ENCODE measurements at regions not wholly inside any gene's neighbourhood (a gene's known extent, or its start where the extent isn't known, plus 50 kb on each side); places are given as distances from the start of the nearest gene placed in this dataset.

GRCh38 chr4:167424341-167425256 lies 190.3 kb upstream of the SPOCK3 start:
- Mint-ChIP-seq H3K4me3 (no peak overlapping the region), H3K9me3 (no peaks in the 10 kb centered on the region), H3K27me3 (no peaks in the 10 kb centered on the region), H3K36me3 (no peaks in the 10 kb centered on the region), H3K4me1 (no peaks in the 10 kb centered on the region), H3K27ac (no peak overlapping the region)
- no peak for ATAC-seq (ENCODE audit: low read depth)
- DNase-seq (ENCODE audit: low spot score in 2 of 2): no peak

DNA sequence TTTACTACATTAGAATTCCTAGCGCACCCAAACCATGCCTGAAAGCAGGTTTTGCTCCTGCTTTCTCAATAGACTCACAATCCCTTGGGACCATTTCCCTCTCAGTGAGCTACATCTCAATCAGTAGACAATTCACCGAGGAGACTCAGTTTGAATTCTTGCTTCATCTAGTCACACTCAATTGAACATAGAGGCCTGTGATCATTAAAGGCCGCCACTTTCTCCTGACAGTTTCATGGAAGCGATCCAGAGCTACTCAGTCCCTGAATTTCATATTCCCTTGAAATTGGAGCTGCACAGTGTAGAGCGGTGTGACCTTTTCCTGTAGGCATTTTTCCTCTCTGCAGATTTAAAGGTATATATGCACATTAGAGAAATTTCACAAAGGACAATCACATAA lies 193.9 kb upstream of the SPOCK3 start:
- no peaks in the 10 kb centered on the region for H3K27me3 Mint-ChIP-seq
- no peak for ATAC-seq (ENCODE audit: low read depth)
- H3K4me1 Mint-ChIP-seq: no peaks in the 10 kb centered on the region
- no peaks in the 10 kb centered on the region for H3K36me3 Mint-ChIP-seq
- no peak for DNase-seq (ENCODE audit: low spot score in 2 of 2)
- no peak overlapping the region for H3K27ac Mint-ChIP-seq
- peaks cover 2% of the 10 kb centered on the region for H3K9me3 Mint-ChIP-seq
- H3K4me3 Mint-ChIP-seq: no peak overlapping the region

DNA sequence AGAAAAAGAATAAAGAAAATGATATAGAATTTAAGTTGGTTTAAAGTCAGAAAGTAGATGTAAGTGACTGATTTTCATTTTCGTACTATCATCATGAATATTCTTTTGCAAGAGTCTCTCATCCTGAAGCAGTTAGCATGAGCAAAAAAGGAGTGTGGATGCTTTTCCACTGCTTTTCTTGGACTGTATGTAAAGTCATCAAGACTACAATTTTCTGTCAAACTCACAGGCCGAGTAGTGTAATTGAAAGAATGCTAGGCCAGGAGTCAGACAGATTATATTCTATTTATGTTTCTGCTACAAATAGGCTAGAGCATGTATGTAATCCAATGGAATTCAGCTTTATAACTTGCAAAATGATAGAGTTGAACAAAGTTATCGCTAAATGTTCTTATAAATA lies 197.1 kb upstream of the SPOCK3 start:
- Mint-ChIP-seq H3K36me3 (no peaks in the 10 kb centered on the region), H3K9me3 (peaks cover 2% of the 10 kb centered on the region), H3K4me3 (no peak overlapping the region), H3K27ac (no peak overlapping the region), H3K27me3 (no peaks in the 10 kb centered on the region), H3K4me1 (no peaks in the 10 kb centered on the region)
- DNase-seq (ENCODE audit: low spot score in 2 of 2) (no peak), ATAC-seq (ENCODE audit: low read depth) (no peak)

- H3K4me3 Mint-ChIP-seq: no peak overlapping the region
- DNase-seq (ENCODE audit: low spot score in 2 of 2) (no peak), ATAC-seq (ENCODE audit: low read depth) (no peak)
- H3K9me3 Mint-ChIP-seq: peaks cover 5% of the 10 kb centered on the region
- H3K4me1 Mint-ChIP-seq: no peaks in the 10 kb centered on the region
- H3K27me3 Mint-ChIP-seq: no peaks in the 10 kb centered on the region
- no peak overlapping the region for H3K27ac Mint-ChIP-seq
- H3K36me3 Mint-ChIP-seq: no peaks in the 10 kb centered on the region
Observed at GRCh38 chr4:167435786-167436185, 201.5 kb upstream of the SPOCK3 start.

DNA sequence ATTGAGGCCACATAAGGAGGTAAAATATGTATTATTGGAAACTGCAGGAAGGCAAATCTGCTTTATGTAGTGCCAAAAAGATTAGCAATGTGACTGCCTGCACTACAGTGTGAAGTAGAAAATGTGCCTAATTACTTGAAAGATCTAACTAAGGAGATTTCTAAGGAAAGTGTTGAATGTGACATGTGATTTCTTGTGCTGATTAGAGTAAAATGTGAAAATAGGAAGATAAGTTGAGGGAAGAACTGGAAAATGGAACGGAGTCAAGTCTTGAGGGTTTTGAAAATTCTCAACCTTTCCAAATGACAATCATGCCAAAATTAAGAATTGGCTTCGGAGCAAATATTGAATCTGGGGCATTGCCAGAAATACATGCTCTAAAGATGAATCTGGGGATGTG lies 209.5 kb upstream of the SPOCK3 start:
- Mint-ChIP-seq H3K27ac (no peak overlapping the region), H3K27me3 (no peaks in the 10 kb centered on the region), H3K4me3 (no peak overlapping the region), H3K36me3 (no peaks in the 10 kb centered on the region), H3K4me1 (no peaks in the 10 kb centered on the region), H3K9me3 (peaks cover 4% of the 10 kb centered on the region)
- ATAC-seq (ENCODE audit: low read depth) (no peak), DNase-seq (ENCODE audit: low spot score in 2 of 2) (no peak)

DNA sequence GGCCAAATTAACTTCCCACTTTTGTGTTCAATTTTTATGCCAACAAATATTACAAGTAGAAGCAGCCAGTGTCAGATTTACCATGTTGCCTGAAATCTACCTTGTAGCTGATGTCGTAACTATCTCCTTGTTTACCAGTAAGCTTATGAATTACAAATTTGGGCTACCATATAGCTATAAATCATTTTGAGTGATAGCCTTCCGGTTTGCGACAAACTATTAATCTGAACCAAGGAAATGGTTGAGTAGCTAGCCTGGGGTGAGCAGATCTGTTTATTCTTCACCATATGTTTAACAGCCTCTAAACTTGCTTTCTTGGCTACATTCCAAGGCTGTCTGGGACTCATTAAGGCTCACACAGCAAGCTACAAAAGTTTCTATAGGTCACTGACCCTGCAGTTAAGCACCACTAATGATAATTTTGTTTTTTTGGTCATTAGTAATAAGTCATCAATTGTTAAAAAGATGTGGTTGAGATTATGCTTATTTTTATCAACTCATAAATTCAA lies 218.7 kb upstream of the SPOCK3 start:
- Mint-ChIP-seq H3K4me1 (no peaks in the 10 kb centered on the region), H3K27me3 (no peaks in the 10 kb centered on the region), H3K9me3 (peaks cover 4% of the 10 kb centered on the region), H3K4me3 (no peak overlapping the region), H3K36me3 (no peaks in the 10 kb centered on the region), H3K27ac (no peak overlapping the region)
- DNase-seq (ENCODE audit: low spot score in 2 of 2) (no peak), ATAC-seq (ENCODE audit: low read depth) (no peak)

- Mint-ChIP-seq H3K4me1 (no peaks in the 10 kb centered on the region), H3K27me3 (no peaks in the 10 kb centered on the region), H3K4me3 (no peak overlapping the region), H3K9me3 (peaks cover 3% of the 10 kb centered on the region), H3K36me3 (no peaks in the 10 kb centered on the region), H3K27ac (no peak overlapping the region)
- no peak for DNase-seq (ENCODE audit: low spot score in 2 of 2)
- ATAC-seq (ENCODE audit: low read depth): no peak
Observed at GRCh38 chr4:167456619-167457018, 222.3 kb upstream of the SPOCK3 start.

DNA sequence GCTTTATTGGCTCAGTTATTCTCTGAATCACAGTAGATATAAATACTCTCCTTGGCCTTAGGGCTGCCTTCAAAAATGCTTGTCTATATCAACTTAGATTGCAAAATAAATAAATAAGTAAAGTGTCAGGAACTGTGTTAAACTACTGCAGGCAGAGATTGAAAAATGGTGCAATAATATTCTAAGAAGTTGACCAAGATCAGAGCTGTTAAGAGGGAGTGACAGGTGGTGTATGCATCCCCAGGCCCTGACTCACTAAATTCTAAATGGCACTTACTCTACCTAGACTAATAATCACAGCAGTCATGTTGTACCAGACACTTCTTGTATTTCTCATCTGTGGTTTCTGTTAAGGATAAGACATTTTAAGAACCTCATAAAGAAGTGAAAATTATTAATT lies 235.1 kb upstream of the SPOCK3 start:
- Mint-ChIP-seq H3K9me3 (no peaks in the 10 kb centered on the region), H3K4me3 (no peak overlapping the region), H3K4me1 (no peaks in the 10 kb centered on the region), H3K36me3 (no peaks in the 10 kb centered on the region), H3K27ac (no peak overlapping the region), H3K27me3 (no peaks in the 10 kb centered on the region)
- DNase-seq (ENCODE audit: low spot score in 2 of 2): no peak
- ATAC-seq (ENCODE audit: low read depth): no peak

DNA sequence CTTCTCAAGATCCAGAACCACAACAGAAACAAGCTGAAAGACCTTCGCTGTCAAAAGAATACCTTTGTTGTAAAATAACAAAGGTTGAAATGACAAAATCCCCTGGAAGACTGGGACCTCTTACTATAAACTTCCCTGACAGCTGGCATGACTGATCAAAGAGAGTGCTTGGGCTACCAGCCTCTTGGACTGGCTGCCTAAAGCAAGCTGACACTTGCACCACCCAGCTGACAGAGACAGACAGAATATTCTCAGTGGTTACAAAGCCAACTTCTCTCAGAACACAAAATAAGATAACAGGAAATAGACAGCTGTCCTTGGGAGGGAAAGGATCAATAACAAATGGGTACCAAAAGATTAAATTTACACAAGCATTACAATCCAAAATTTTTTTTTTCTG lies 241.7 kb upstream of the SPOCK3 start:
- no peak overlapping the region for H3K4me3 Mint-ChIP-seq
- no peaks in the 10 kb centered on the region for H3K27me3 Mint-ChIP-seq
- peaks cover 3% of the 10 kb centered on the region for H3K9me3 Mint-ChIP-seq
- H3K27ac Mint-ChIP-seq: no peak overlapping the region
- ATAC-seq (ENCODE audit: low read depth) (no peak), DNase-seq (ENCODE audit: low spot score in 2 of 2) (no peak)
- H3K36me3 Mint-ChIP-seq: no peaks in the 10 kb centered on the region
- H3K4me1 Mint-ChIP-seq: no peaks in the 10 kb centered on the region

- DNase-seq (ENCODE audit: low spot score in 2 of 2): no peak
- H3K27me3 Mint-ChIP-seq: no peaks in the 10 kb centered on the region
- ATAC-seq (ENCODE audit: low read depth): no peak
- H3K4me3 Mint-ChIP-seq: no peak overlapping the region
- H3K36me3 Mint-ChIP-seq: no peaks in the 10 kb centered on the region
- H3K4me1 Mint-ChIP-seq: no peaks in the 10 kb centered on the region
- peaks cover 6% of the 10 kb centered on the region for H3K9me3 Mint-ChIP-seq
- no peak overlapping the region for H3K27ac Mint-ChIP-seq
Observed at GRCh38 chr4:167492007-167492406, 257.7 kb upstream of the SPOCK3 start.

- no peak for ATAC-seq (ENCODE audit: low read depth)
- Mint-ChIP-seq H3K27me3 (no peaks in the 10 kb centered on the region), H3K27ac (no peak overlapping the region), H3K36me3 (no peaks in the 10 kb centered on the region), H3K4me1 (no peaks in the 10 kb centered on the region), H3K9me3 (peaks cover 7% of the 10 kb centered on the region), H3K4me3 (no peak overlapping the region)
- DNase-seq (ENCODE audit: low spot score in 2 of 2): no peak
Observed at GRCh38 chr4:167509551-167509950, 275.3 kb upstream of the SPOCK3 start.

DNA sequence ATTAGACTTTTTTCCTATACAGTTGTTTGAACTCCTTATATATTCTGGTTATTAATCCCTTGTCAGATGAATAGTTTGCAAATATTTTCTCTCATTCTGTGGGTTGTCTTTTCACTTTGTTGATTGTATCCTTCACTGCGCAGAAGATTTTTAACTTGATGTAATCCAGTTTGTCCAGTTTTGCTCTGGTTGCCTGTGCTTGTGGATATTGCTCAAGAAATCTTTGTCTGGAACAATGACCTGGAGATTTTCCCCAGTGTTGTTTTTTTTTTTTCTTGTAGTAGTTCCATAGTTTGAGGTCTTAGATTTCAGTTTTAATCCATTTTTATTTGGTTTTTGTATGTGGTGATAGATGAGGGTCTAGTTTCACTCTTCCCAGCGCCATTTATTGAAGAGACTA lies 289.8 kb upstream of the SPOCK3 start:
- no peak for ATAC-seq (ENCODE audit: low read depth)
- H3K4me1 Mint-ChIP-seq: no peaks in the 10 kb centered on the region
- H3K27ac Mint-ChIP-seq: no peak overlapping the region
- H3K36me3 Mint-ChIP-seq: no peaks in the 10 kb centered on the region
- no peak overlapping the region for H3K4me3 Mint-ChIP-seq
- H3K27me3 Mint-ChIP-seq: no peaks in the 10 kb centered on the region
- DNase-seq (ENCODE audit: low spot score in 2 of 2): no peak
- peaks cover 2% of the 10 kb centered on the region for H3K9me3 Mint-ChIP-seq

DNA sequence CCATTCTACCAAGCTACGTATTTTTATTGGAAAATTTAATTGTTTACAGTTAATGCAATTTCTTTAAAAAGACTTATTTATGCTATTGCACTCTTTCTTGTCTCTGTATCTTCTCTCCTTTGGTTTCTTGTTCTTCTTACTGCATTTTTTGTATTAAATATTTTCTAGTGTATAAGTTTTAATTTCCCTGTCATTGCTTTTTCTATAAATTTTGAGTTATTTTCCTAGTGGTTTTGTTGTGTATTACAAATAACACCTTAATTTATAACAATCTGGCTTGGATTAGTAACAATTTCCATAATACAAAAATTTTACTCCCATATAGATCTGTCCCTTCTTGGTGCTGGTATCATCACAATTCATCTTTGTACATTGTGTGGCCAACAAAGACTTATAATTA lies 303.5 kb upstream of the SPOCK3 start:
- peaks cover 7% of the 10 kb centered on the region for H3K9me3 Mint-ChIP-seq
- no peak overlapping the region for H3K27ac Mint-ChIP-seq
- H3K27me3 Mint-ChIP-seq: no peaks in the 10 kb centered on the region
- H3K4me1 Mint-ChIP-seq: no peaks in the 10 kb centered on the region
- ATAC-seq (ENCODE audit: low read depth) (no peak), DNase-seq (ENCODE audit: low spot score in 2 of 2) (no peak)
- H3K36me3 Mint-ChIP-seq: no peaks in the 10 kb centered on the region
- no peak overlapping the region for H3K4me3 Mint-ChIP-seq

DNA sequence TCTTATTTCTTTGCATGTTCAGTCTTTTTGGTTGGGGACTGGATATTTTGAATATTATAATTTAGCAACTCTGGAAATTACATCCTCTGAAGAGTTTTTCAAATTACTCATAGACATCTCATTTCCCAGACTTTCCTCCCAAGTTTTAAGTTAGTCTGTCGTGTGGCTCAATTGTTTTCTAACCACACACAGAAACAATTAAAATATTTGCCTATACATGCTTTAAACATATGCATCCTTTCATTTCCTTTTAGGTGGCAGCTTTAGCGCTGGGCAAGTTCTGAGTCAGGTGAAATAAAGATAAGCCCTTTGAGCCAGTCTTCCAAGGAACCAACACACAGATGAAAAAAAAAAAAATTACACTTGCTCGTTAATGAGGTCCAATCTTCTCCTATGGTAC lies 307.0 kb upstream of the SPOCK3 start:
- Mint-ChIP-seq H3K27ac (no peak overlapping the region), H3K27me3 (no peaks in the 10 kb centered on the region), H3K4me1 (no peaks in the 10 kb centered on the region), H3K36me3 (no peaks in the 10 kb centered on the region), H3K4me3 (no peak overlapping the region), H3K9me3 (peaks cover 7% of the 10 kb centered on the region)
- ATAC-seq (ENCODE audit: low read depth) (no peak), DNase-seq (ENCODE audit: low spot score in 2 of 2) (no peak)

- peaks cover 6% of the 10 kb centered on the region for H3K9me3 Mint-ChIP-seq
- no peaks in the 10 kb centered on the region for H3K36me3 Mint-ChIP-seq
- no peak overlapping the region for H3K27ac Mint-ChIP-seq
- H3K4me3 Mint-ChIP-seq: no peak overlapping the region
- H3K27me3 Mint-ChIP-seq: no peaks in the 10 kb centered on the region
- no peak for DNase-seq (ENCODE audit: low spot score in 2 of 2)
- no peaks in the 10 kb centered on the region for H3K4me1 Mint-ChIP-seq
- no peak for ATAC-seq (ENCODE audit: low read depth)
Observed at GRCh38 chr4:167544391-167544790, 310.1 kb upstream of the SPOCK3 start.
